ENCODE measurements at regions not wholly inside any gene's neighbourhood (a gene's known extent, or its start where the extent isn't known, plus 50 kb on each side); places are given as distances from the start of the nearest gene placed in this dataset.

GRCh38 chr15:91695799-91696198 is 157.7 kb upstream of the SLCO3A1 start:
- intact Hi-C loops (cut with DNase I) = no loop called here
- TF ChIP-seq, protein P1, sequence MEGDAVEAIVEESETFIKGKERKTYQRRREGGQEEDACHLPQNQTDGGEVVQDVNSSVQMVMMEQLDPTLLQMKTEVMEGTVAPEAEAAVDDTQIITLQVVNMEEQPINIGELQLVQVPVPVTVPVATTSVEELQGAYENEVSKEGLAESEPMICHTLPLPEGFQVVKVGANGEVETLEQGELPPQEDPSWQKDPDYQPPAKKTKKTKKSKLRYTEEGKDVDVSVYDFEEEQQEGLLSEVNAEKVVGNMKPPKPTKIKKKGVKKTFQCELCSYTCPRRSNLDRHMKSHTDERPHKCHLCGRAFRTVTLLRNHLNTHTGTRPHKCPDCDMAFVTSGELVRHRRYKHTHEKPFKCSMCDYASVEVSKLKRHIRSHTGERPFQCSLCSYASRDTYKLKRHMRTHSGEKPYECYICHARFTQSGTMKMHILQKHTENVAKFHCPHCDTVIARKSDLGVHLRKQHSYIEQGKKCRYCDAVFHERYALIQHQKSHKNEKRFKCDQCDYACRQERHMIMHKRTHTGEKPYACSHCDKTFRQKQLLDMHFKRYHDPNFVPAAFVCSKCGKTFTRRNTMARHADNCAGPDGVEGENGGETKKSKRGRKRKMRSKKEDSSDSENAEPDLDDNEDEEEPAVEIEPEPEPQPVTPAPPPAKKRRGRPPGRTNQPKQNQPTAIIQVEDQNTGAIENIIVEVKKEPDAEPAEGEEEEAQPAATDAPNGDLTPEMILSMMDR (IDR thresholded peaks at IDR 0.05) = no peak
- TF ChIP-seq POLR2A (IDR thresholded peaks at IDR 0.05) = no peak
- no peak overlapping the region for H3K4me3 ChIP-seq
- peaks cover 6% of the 10 kb centered on the region for H3K4me1 ChIP-seq
- H3K27ac ChIP-seq = no peak overlapping the region
- H3K27me3 ChIP-seq = no peaks in the 10 kb centered on the region
- no peak for DNase-seq (ENCODE audit: extremely low spot score in 2 of 2)
- H3K36me3 ChIP-seq = no peaks in the 10 kb centered on the region
- no peaks in the 10 kb centered on the region for H3K9me3 ChIP-seq

GRCh38 chr15:91696981-91697380 is 156.5 kb upstream of the SLCO3A1 start:
- H3K9me3 ChIP-seq = no peaks in the 10 kb centered on the region
- H3K27me3 ChIP-seq = no peaks in the 10 kb centered on the region
- H3K4me1 ChIP-seq = peaks cover 6% of the 10 kb centered on the region
- TF ChIP-seq, protein P1 (IDR thresholded peaks at IDR 0.05) = no peak
- TF ChIP-seq POLR2A (IDR thresholded peaks at IDR 0.05) (no peak), POLR2AphosphoS5 (IDR thresholded peaks at IDR 0.05; ENCODE audit: insufficient read depth in 1 of 2, low read depth in 1 of 2) (no peak)
- DNase-seq (ENCODE audit: extremely low spot score in 2 of 2) = no peak
- H3K36me3 ChIP-seq = no peaks in the 10 kb centered on the region
- H3K4me3 ChIP-seq = no peak overlapping the region
- intact Hi-C loops (cut with DNase I) = no loop called here
- no peak overlapping the region for H3K27ac ChIP-seq

GRCh38 chr15:91698241-91698640 is 155.3 kb upstream of the SLCO3A1 start:
- TF ChIP-seq POLR2A (IDR thresholded peaks at IDR 0.05) = no peak
- no peak for TF ChIP-seq POLR2AphosphoS5 (IDR thresholded peaks at IDR 0.05; ENCODE audit: insufficient read depth in 1 of 2, low read depth in 1 of 2)
- TF ChIP-seq, protein P1 (IDR thresholded peaks at IDR 0.05) = no peak
- H3K4me1 ChIP-seq = peaks cover 6% of the 10 kb centered on the region
- H3K36me3 ChIP-seq = no peaks in the 10 kb centered on the region
- no peak for DNase-seq (ENCODE audit: extremely low spot score in 2 of 2)
- no peak overlapping the region for H3K27ac ChIP-seq
- no peaks in the 10 kb centered on the region for H3K27me3 ChIP-seq
- H3K4me3 ChIP-seq = no peak overlapping the region
- no peaks in the 10 kb centered on the region for H3K9me3 ChIP-seq
- intact Hi-C loops (cut with DNase I) = no loop called here

DNA sequence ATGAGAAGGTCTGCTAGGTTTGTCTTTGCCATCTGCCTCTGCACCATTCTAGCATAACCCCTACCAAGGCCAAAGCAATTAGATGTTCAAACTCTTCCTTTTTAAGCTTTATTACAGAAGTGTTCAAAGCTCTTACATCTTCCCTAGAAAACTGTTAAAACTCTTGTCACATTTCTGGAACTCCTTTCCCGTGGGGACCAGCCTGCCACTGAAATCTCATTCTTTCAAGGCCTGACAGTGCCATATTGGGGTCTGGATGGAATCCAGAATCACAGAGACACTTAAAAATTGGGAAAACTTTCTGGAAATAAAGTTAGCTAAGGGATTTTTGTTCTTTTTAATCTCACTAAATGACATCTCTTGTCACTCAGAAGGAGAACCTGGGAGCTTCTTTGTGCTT is 153.8 kb upstream of the SLCO3A1 start:
- intact Hi-C loops (cut with DNase I) = loop anchor here (10.0 kb wide), 1 partner anchor 375 kb away; no protein-coding TSS in a partner anchor
- no peaks in the 10 kb centered on the region for H3K27me3 ChIP-seq
- no peaks in the 10 kb centered on the region for H3K36me3 ChIP-seq
- no peak overlapping the region for H3K4me3 ChIP-seq
- H3K27ac ChIP-seq = no peak overlapping the region
- DNase-seq (ENCODE audit: extremely low spot score in 2 of 2) = no peak
- no peaks in the 10 kb centered on the region for H3K4me1 ChIP-seq
- H3K9me3 ChIP-seq = no peaks in the 10 kb centered on the region
- TF ChIP-seq POLR2A (IDR thresholded peaks at IDR 0.05) (no peak), POLR2AphosphoS5 (IDR thresholded peaks at IDR 0.05; ENCODE audit: insufficient read depth in 1 of 2, low read depth in 1 of 2) (no peak)
- TF ChIP-seq, protein P1 (IDR thresholded peaks at IDR 0.05) = no peak

GRCh38 chr15:91703274-91703673 is 150.2 kb upstream of the SLCO3A1 start:
- no peaks in the 10 kb centered on the region for H3K9me3 ChIP-seq

More at GRCh38 chr15:91703274-91703673, 150.2 kb upstream of the SLCO3A1 start:
- H3K4me3 ChIP-seq = no peak overlapping the region
- H3K4me1 ChIP-seq = no peaks in the 10 kb centered on the region
- H3K27ac ChIP-seq = no peak overlapping the region
- no peaks in the 10 kb centered on the region for H3K36me3 ChIP-seq
- intact Hi-C loops (cut with DNase I) = loop anchor here (10.0 kb wide), 1 partner anchor 372 kb away; no protein-coding TSS in a partner anchor
- no peak for DNase-seq (ENCODE audit: extremely low spot score in 2 of 2)
- no peaks in the 10 kb centered on the region for H3K27me3 ChIP-seq
- TF ChIP-seq, protein P1 (IDR thresholded peaks at IDR 0.05) = no peak
- TF ChIP-seq POLR2A (IDR thresholded peaks at IDR 0.05) (no peak), POLR2AphosphoS5 (IDR thresholded peaks at IDR 0.05; ENCODE audit: insufficient read depth in 1 of 2, low read depth in 1 of 2) (no peak)
